ENCODE measurements at regions not wholly inside any gene's neighbourhood (a gene's known extent, or its start where the extent isn't known, plus 50 kb on each side); places are given as distances from the start of the nearest gene placed in this dataset.

GRCh38 chr6:22925304-22925835 lies 356.0 kb downstream of the HDGFL1 start:
- DNase-seq (ENCODE audit: insufficient read length, low spot score): no peak
- no peak for FAIRE-seq

- DNase-seq (ENCODE audit: insufficient read length, low spot score): no peak
- no peak for FAIRE-seq
Measured at GRCh38 chr6:22925920-22926789, 356.8 kb downstream of the HDGFL1 start.

GRCh38 chr6:22926790-22927354 lies 357.5 kb downstream of the HDGFL1 start:
- DNase-seq (ENCODE audit: insufficient read length, low spot score): no peak

GRCh38 chr6:22928775-22929174 lies 359.4 kb downstream of the HDGFL1 start:
- DNase-seq (ENCODE audit: insufficient read length, low spot score) (no peak), FAIRE-seq (no peak)

More at GRCh38 chr6:22926790-22927354, 357.5 kb downstream of the HDGFL1 start:
- FAIRE-seq: no peak

GRCh38 chr6:22929311-22929985 lies 360.1 kb downstream of the HDGFL1 start:
- DNase-seq (ENCODE audit: insufficient read length, low spot score) (no peak), FAIRE-seq (no peak)

GRCh38 chr6:22940581-22941290 lies 371.4 kb downstream of the HDGFL1 start:
- DNase-seq (ENCODE audit: insufficient read length, low spot score) (no peak), FAIRE-seq (no peak)

GRCh38 chr6:22942403-22942802 lies 373.0 kb downstream of the HDGFL1 start:
- FAIRE-seq: no peak
- no peak for DNase-seq (ENCODE audit: insufficient read length, low spot score)

- DNase-seq (ENCODE audit: insufficient read length, low spot score) (no peak), FAIRE-seq (no peak)
Measured at GRCh38 chr6:22943327-22943726, 374.0 kb downstream of the HDGFL1 start.

- FAIRE-seq: no peak
- no peak for DNase-seq (ENCODE audit: insufficient read length, low spot score)
Measured at GRCh38 chr6:22949967-22950366, 380.6 kb downstream of the HDGFL1 start.

GRCh38 chr6:22952097-22952496 lies 382.7 kb downstream of the HDGFL1 start:
- FAIRE-seq: no peak
- DNase-seq (ENCODE audit: insufficient read length, low spot score): no peak

GRCh38 chr6:22954749-22955385 lies 385.5 kb downstream of the HDGFL1 start:
- FAIRE-seq: no peak

GRCh38 chr6:22956029-22956681 lies 386.8 kb downstream of the HDGFL1 start:
- FAIRE-seq: no peak

More at GRCh38 chr6:22954749-22955385, 385.5 kb downstream of the HDGFL1 start:
- DNase-seq (ENCODE audit: insufficient read length, low spot score): no peak

GRCh38 chr6:22958677-22959076 lies 389.3 kb downstream of the HDGFL1 start:
- DNase-seq (ENCODE audit: insufficient read length, low spot score) (no peak), FAIRE-seq (no peak)

More at GRCh38 chr6:22956029-22956681, 386.8 kb downstream of the HDGFL1 start:
- DNase-seq (ENCODE audit: insufficient read length, low spot score): no peak

- no peak for DNase-seq (ENCODE audit: insufficient read length, low spot score)
- FAIRE-seq: no peak
Measured at GRCh38 chr6:22959571-22959970, 390.2 kb downstream of the HDGFL1 start.

- no peak for FAIRE-seq
- DNase-seq (ENCODE audit: insufficient read length, low spot score): no peak
Measured at GRCh38 chr6:22964334-22964733, 395.0 kb downstream of the HDGFL1 start.

GRCh38 chr6:22965889-22966288 lies 396.5 kb downstream of the HDGFL1 start:
- no peak for DNase-seq (ENCODE audit: insufficient read length, low spot score)
- FAIRE-seq: no peak

- no peak for DNase-seq (ENCODE audit: insufficient read length, low spot score)
- no peak for FAIRE-seq
Measured at GRCh38 chr6:22966691-22967422, 397.5 kb downstream of the HDGFL1 start.

- FAIRE-seq (no peak), DNase-seq (ENCODE audit: insufficient read length, low spot score) (no peak)
Measured at GRCh38 chr6:22970004-22970403, 400.6 kb downstream of the HDGFL1 start.

GRCh38 chr6:22972771-22973170 lies 403.4 kb downstream of the HDGFL1 start:
- DNase-seq (ENCODE audit: insufficient read length, low spot score) (no peak), FAIRE-seq (no peak)

Measured in GM19239 (cell line).